SK-N-SH treated with all-trans-retinoic acid at 6 μM for 48 hours (cell line): ENCODE measurements at regions not wholly inside any gene's neighbourhood (a gene's known extent, or its start where the extent isn't known, plus 50 kb on each side); places are given as distances from the start of the nearest gene placed in this dataset.

ENCODE experiments used
- ATAC-seq: fragments of 200-7000 bp; cut with Tn5 transposase; 3 replicates; pipeline ENCODE4 v1.9.1; 2020; ENCODE audit warnings: mild to moderate bottlenecking, moderate library complexity
- ARNTL ChIP-seq: fragments of 450-650 bp; formaldehyde crosslinking; IDR thresholded peaks from 2 replicates; pipeline ENCODE4 v1.5.0; 2020; ENCODE audit warnings: low read depth, mild to moderate bottlenecking, moderate library complexity, borderline replicate concordance
- BACH2 ChIP-seq: fragments of 250-450 bp; sonication (Bioruptor Pico); IDR thresholded peaks from 2 replicates; pipeline ENCODE4 v1.9.0; 2021; ENCODE audit warnings: mild to moderate bottlenecking, borderline replicate concordance
- CSRNP3 ChIP-seq: fragments of 250-450 bp; sonication (Bioruptor Pico); IDR thresholded peaks from 2 replicates; pipeline ENCODE4 v1.5.1; 2021; ENCODE audit warnings: mild to moderate bottlenecking, moderate library complexity
- ESRRG ChIP-seq: fragments of 250-450 bp; sonication (Bioruptor Pico); IDR thresholded peaks from 2 replicates; pipeline ENCODE4 v1.6.1; 2021; ENCODE audit warnings: mild to moderate bottlenecking
- GLIS3 ChIP-seq: fragments of 250-450 bp; sonication (Bioruptor Pico); IDR thresholded peaks from 2 replicates; pipeline ENCODE4 v1.5.0; 2020; ENCODE audit warnings: mild to moderate bottlenecking, moderate library complexity
- ISL1 ChIP-seq: fragments of 250-450 bp; sonication (Bioruptor Pico); IDR thresholded peaks from 2 replicates; pipeline ENCODE4 v2.1.2; 2022; ENCODE audit warnings: mild to moderate bottlenecking, moderate library complexity
- OSR1 ChIP-seq: fragments of 250-450 bp; sonication (Bioruptor Pico); IDR thresholded peaks from 2 replicates; pipeline ENCODE4 v1.8.0; 2022; ENCODE audit warnings: moderate library complexity, mild to moderate bottlenecking, inconsistent platforms
- PATZ1 ChIP-seq: fragments of 250-450 bp; sonication (Bioruptor Pico); IDR thresholded peaks from 2 replicates; pipeline ENCODE4 v1.8.0; 2020; ENCODE audit warnings: mild to moderate bottlenecking, moderate library complexity, borderline replicate concordance
- POU6F1 ChIP-seq: fragments of 250-450 bp; sonication (Bioruptor Pico); IDR thresholded peaks from 2 replicates; pipeline ENCODE4 v1.8.0; 2021; ENCODE audit warnings: low read depth, mild to moderate bottlenecking, moderate library complexity, borderline replicate concordance
- PPARA ChIP-seq: fragments of 250-450 bp; sonication (Bioruptor Pico); IDR thresholded peaks from 2 replicates; pipeline ENCODE4 v1.5.0; 2020; ENCODE audit warnings: mild to moderate bottlenecking, borderline replicate concordance
- RARB ChIP-seq: fragments of 250-450 bp; sonication (Bioruptor Pico); IDR thresholded peaks from 2 replicates; pipeline ENCODE4 v1.8.0; 2021; ENCODE audit warnings: mild to moderate bottlenecking, moderate library complexity
- TOX ChIP-seq: fragments of 250-450 bp; sonication (Bioruptor Pico); IDR thresholded peaks from 2 replicates; pipeline ENCODE4 v1.8.0; 2021; ENCODE audit warnings: mild to moderate bottlenecking, moderate library complexity, borderline replicate concordance
- ZC3H10 ChIP-seq: fragments of 250-450 bp; sonication (Bioruptor Pico); IDR thresholded peaks from 2 replicates; pipeline ENCODE4 v1.5.1; 2021; ENCODE audit warnings: mild to moderate bottlenecking, moderate library complexity
- ZFP3 ChIP-seq: fragments of 250-450 bp; sonication (Bioruptor Pico); IDR thresholded peaks from 2 replicates; pipeline ENCODE4 v1.5.0; 2020; ENCODE audit warnings: mild to moderate bottlenecking, moderate library complexity
- ZFP30 ChIP-seq: fragments of 450-650 bp; formaldehyde crosslinking; IDR thresholded peaks from 2 replicates; pipeline ENCODE4 v1.5.0; 2022; ENCODE audit warnings: mild to moderate bottlenecking, moderate library complexity
- ZNF565 ChIP-seq: fragments of 450-650 bp; formaldehyde crosslinking; conservative IDR thresholded peaks from 2 replicates; pipeline ENCODE4 v1.5.0; 2020; ENCODE audit warnings: low read depth, mild to moderate bottlenecking, moderate library complexity
- ZNF70 ChIP-seq: fragments of 450-650 bp; formaldehyde crosslinking; IDR thresholded peaks from 2 replicates; pipeline ENCODE4 v1.5.0; 2020; ENCODE audit warnings: mild to moderate bottlenecking, moderate library complexity
- ZNF8 ChIP-seq: fragments of 450-650 bp; formaldehyde crosslinking; IDR thresholded peaks from 2 replicates; pipeline ENCODE4 v1.5.0; 2020; ENCODE audit warnings: mild to moderate bottlenecking, moderate library complexity
- TF ChIP-seq, protein P1 (sequence below): fragments of 250-450 bp; sonication (Bioruptor Pico); IDR thresholded peaks from 2 replicates; pipeline ENCODE4 v1.5.1; 2020; ENCODE audit warnings: low read depth, mild to moderate bottlenecking, moderate library complexity
- TF ChIP-seq, protein P2 (sequence below): fragments of 250-450 bp; sonication (Bioruptor Pico); IDR thresholded peaks from 2 replicates; pipeline ENCODE4 v1.5.0; 2020; ENCODE audit warnings: mild to moderate bottlenecking, moderate library complexity

DNA sequence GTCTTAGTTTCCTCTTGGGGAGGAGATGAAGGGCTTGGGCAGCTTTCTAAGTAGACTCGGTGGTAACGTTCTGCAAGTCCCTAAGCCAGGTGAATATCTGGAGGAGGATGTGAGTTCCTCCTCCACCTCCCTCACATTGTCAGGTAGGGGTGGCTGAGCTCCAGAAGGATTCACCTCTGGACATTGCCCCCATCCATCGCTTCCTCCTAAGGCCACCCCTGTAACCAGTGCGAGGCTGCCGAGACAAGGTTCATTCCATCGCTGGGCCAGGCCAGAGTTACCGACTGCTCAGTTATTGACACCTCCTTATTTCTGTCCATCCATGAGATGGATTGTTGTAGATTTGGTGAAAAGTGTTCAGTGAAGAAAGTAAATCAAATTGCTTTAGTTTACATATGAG lies 334.1 kb upstream of the KLF6 start:
- ATAC-seq = no peak
- TF ChIP-seq, protein P1, sequence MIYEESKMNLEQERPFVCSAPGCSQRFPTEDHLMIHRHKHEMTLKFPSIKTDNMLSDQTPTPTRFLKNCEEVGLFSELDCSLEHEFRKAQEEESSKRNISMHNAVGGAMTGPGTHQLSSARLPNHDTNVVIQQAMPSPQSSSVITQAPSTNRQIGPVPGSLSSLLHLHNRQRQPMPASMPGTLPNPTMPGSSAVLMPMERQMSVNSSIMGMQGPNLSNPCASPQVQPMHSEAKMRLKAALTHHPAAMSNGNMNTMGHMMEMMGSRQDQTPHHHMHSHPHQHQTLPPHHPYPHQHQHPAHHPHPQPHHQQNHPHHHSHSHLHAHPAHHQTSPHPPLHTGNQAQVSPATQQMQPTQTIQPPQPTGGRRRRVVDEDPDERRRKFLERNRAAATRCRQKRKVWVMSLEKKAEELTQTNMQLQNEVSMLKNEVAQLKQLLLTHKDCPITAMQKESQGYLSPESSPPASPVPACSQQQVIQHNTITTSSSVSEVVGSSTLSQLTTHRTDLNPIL (CRISPR knock-in tag) = no peak
- TF ChIP-seq BACH2 (CRISPR knock-in tag) (no peak), TOX (no peak), ZFP30 (CRISPR knock-in tag) (no peak), PPARA (CRISPR knock-in tag) (no peak), ZNF565 (CRISPR knock-in tag) (no peak), GLIS3 (CRISPR knock-in tag) (no peak), OSR1 (CRISPR knock-in tag) (no peak), ARNTL (CRISPR knock-in tag) (no peak), ZNF8 (CRISPR knock-in tag) (no peak), PATZ1 (CRISPR knock-in tag) (no peak), RARB (no peak), ZC3H10 (CRISPR knock-in tag) (no peak), ZFP3 (CRISPR knock-in tag) (no peak), ISL1 (no peak), ZNF70 (CRISPR knock-in tag) (no peak), CSRNP3 (CRISPR knock-in tag) (no peak)
- TF ChIP-seq, protein P2, sequence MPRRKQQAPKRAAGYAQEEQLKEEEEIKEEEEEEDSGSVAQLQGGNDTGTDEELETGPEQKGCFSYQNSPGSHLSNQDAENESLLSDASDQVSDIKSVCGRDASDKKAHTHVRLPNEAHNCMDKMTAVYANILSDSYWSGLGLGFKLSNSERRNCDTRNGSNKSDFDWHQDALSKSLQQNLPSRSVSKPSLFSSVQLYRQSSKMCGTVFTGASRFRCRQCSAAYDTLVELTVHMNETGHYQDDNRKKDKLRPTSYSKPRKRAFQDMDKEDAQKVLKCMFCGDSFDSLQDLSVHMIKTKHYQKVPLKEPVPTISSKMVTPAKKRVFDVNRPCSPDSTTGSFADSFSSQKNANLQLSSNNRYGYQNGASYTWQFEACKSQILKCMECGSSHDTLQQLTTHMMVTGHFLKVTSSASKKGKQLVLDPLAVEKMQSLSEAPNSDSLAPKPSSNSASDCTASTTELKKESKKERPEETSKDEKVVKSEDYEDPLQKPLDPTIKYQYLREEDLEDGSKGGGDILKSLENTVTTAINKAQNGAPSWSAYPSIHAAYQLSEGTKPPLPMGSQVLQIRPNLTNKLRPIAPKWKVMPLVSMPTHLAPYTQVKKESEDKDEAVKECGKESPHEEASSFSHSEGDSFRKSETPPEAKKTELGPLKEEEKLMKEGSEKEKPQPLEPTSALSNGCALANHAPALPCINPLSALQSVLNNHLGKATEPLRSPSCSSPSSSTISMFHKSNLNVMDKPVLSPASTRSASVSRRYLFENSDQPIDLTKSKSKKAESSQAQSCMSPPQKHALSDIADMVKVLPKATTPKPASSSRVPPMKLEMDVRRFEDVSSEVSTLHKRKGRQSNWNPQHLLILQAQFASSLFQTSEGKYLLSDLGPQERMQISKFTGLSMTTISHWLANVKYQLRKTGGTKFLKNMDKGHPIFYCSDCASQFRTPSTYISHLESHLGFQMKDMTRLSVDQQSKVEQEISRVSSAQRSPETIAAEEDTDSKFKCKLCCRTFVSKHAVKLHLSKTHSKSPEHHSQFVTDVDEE (CRISPR knock-in tag) = no peak

- no peak for ATAC-seq
- TF ChIP-seq OSR1 (CRISPR knock-in tag) = no peak
- TF ChIP-seq ARNTL (CRISPR knock-in tag) = no peak
- no peak for TF ChIP-seq CSRNP3 (CRISPR knock-in tag)
- no peak for TF ChIP-seq ZFP3 (CRISPR knock-in tag)
- TF ChIP-seq, protein P2 (CRISPR knock-in tag) = no peak
- TF ChIP-seq ZNF565 (CRISPR knock-in tag) = no peak
Measured at GRCh38 chr10:4117604-4118003, 332.6 kb upstream of the KLF6 start.

DNA sequence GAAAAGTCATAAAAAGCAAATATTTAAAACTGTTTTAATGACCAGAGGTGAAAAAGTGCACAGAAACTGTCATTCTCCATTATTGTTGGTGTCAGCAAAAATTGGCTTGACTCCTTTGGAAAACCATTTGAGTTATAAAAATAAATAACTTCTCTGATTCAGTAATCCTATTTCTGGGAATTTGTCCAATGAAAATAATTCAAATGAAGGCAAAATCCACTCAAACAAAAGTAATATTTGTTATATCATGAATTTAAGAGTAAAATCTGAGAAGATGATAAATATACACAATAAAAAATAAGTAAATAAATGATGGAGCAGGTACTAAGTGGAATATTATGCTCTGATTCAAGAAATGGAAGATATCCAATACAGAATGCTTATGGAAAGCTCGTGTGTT lies 326.6 kb upstream of the KLF6 start:
- ATAC-seq = no peak
- TF ChIP-seq ESRRG (CRISPR knock-in tag) = no peak
- TF ChIP-seq PPARA (CRISPR knock-in tag) = no peak
- TF ChIP-seq TOX = no peak
- TF ChIP-seq ZC3H10 (CRISPR knock-in tag) = no peak
- TF ChIP-seq BACH2 (CRISPR knock-in tag) = no peak
- no peak for TF ChIP-seq ZNF565 (CRISPR knock-in tag)
- no peak for TF ChIP-seq GLIS3 (CRISPR knock-in tag)
- TF ChIP-seq ZFP3 (CRISPR knock-in tag) = no peak
- TF ChIP-seq, protein P2 (CRISPR knock-in tag) = no peak
- TF ChIP-seq ARNTL (CRISPR knock-in tag) = no peak
- no peak for TF ChIP-seq POU6F1 (CRISPR knock-in tag)
